Astrocyte of the spinal cord (primary cell): ENCODE measurements at regions not wholly inside any gene's neighbourhood (a gene's known extent, or its start where the extent isn't known, plus 50 kb on each side); places are given as distances from the start of the nearest gene placed in this dataset.
A peak's percentile ranks its signal among the peaks of the same experiment; 100 is the strongest.

Experiments used
- DNase-seq: peaks from one replicate; pipeline ENCODE4 v3.0.0; 2011; ENCODE audit warnings: low read depth, low spot score
- H3K4me3 ChIP-seq: 2 replicates; pipeline ENCODE4 v1.5.1; 2011; ENCODE audit warnings: low read depth, mild to moderate bottlenecking, low read length, moderate library complexity
- CTCF ChIP-seq: IDR thresholded peaks from 2 replicates; pipeline ENCODE4 v1.5.1; 2012; ENCODE audit warnings: low read depth, mild to moderate bottlenecking, low read length, inconsistent platforms
- in situ Hi-C: cut with HindIII; loops from 2 replicates; pipeline ENCODE4 v1.10.0; 2017; ENCODE audit warnings: low sequenced_read_pairs

- H3K4me3 ChIP-seq = no peak overlapping the region
- in situ Hi-C loops = no loop called here
- peak; percentile 38 for DNase-seq
- TF ChIP-seq CTCF = no peak
These were observed 372.1 kb upstream of the C9orf72 start for GRCh38 chr9:27945386-27945785.

DNA sequence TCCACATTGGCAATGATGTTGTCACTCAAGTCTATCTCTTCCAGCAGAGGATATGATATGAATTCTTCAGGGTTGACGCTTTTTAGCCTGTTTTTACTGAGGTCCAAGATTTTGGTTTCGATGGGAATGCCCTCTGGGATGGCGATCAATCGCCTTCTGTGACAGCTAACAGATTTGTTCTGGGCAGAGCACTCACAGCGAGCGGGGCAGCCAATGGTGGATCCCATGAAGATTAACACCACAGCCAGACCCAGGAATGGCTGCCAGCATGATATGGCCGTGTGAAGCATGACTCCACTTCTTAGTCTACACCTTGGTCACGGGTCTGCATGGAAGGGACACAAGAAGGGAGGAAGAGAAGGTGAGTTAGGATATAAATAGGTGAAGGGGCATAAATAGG lies 377.1 kb upstream of the C9orf72 start:
- H3K4me3 ChIP-seq = no peak overlapping the region
- TF ChIP-seq CTCF = no peak
- in situ Hi-C loops = no loop called here
- DNase-seq = no peak

DNA sequence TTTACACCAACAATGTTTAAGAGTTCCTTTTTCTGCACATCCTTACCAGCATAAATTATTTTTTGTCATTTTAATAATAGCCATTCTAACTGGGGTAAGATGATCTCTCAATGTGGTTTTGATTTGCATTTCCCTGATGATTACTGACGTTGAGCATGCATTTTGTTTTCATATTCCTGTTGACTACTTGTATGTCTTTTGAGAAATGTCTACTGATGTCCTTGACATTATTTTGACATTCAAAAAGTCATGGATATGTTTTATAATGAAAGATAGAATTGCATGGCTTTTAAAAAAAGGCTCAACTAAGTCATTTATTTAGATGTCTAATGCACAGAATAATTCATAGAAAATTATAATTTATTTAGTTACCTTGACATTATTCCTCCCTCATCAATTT lies 381.6 kb upstream of the C9orf72 start:
- in situ Hi-C loops = no loop called here
- no peak overlapping the region for H3K4me3 ChIP-seq
- TF ChIP-seq CTCF = no peak
- DNase-seq = no peak

GRCh38 chr9:27963836-27964235 lies 390.6 kb upstream of the C9orf72 start:
- no peak overlapping the region for H3K4me3 ChIP-seq
- TF ChIP-seq CTCF = no peak
- no peak for DNase-seq
- in situ Hi-C loops = no loop called here

DNA sequence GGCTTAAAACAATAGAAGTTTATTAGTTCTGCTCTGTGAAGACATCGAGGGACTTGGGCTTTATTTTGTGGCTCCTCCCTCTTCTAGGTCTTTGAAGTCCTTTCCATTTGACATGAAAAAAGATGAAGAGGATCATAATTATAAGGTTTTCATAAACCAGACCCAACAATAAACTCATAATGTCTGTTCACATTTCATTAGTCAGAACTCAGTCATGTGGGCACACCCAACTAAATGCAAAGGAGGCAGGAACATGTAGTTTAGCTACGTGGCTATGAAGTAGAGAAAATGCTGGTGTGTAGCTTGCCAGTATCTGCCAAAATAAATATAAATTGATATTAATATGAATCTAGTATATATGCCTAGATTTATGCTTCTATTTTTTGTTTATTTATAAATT lies 393.9 kb upstream of the C9orf72 start:
- no peak for TF ChIP-seq CTCF
- no peak for DNase-seq
- in situ Hi-C loops = no loop called here
- no peak overlapping the region for H3K4me3 ChIP-seq

DNA sequence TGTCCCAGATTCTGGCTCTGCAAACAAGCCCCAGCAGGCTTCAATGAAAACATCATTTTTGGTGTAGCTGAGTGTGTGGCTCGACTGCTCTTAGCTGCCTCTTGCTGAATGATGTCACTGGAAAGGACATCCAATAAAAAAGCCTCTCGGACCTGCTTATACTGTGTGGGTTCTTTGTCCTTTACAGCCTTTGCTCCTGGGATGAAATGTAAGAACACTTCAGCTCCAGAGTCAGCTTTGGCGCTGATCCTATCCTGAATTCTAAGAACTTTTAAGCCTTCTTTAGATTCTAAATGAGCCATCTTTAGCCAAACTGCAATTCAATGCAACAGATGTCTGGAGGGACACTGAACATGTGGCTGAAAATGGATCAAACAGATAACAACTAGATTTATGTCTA lies 404.6 kb upstream of the C9orf72 start:
- DNase-seq = no peak
- in situ Hi-C loops = no loop called here
- no peak for TF ChIP-seq CTCF
- H3K4me3 ChIP-seq = no peak overlapping the region

DNA sequence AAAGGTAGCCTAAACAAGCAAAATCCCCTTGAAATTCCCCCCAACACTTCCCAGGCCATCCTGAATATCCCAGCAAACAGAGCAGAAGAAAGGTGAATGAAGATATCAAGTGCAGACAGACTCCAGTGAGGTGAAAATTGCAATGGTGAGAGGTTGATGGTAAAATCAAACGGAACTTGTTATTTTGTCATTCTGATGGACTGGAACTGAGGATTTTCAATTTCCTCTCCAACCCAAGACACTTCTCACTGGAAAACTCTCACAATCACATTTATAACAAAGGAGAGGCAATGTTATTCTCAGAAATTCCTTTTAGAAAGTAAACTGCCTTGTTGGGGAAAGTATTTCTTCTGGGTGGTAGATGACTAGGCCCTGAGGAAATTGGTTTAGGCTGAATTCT lies 412.4 kb upstream of the C9orf72 start:
- TF ChIP-seq CTCF = no peak
- H3K4me3 ChIP-seq = no peak overlapping the region
- in situ Hi-C loops = no loop called here
- DNase-seq = no peak
